OCI-LY1 (cell line): ENCODE measurements at regions not wholly inside any gene's neighbourhood (a gene's known extent, or its start where the extent isn't known, plus 50 kb on each side); places are given as distances from the start of the nearest gene placed in this dataset.

Source experiments
- H2AFZ ChIP-seq: fragments of 200-600 bp; sonication (generic), shearing (Covaris generic); 2 replicates; pipeline ENCODE4 v1.6.0; 2014; ENCODE audit warnings: antibody characterized with exemption, mild to moderate bottlenecking, low read length
- H3F3A ChIP-seq: fragments of 200-600 bp; sonication (generic), shearing (Covaris generic); 2 replicates; pipeline ENCODE4 v1.6.0; 2014; ENCODE audit warnings: mild to moderate bottlenecking, antibody characterized with exemption, low read length, moderate library complexity; ENCODE audit not compliant: insufficient read depth
- H3K27ac ChIP-seq: fragments of 200-600 bp; sonication (generic); 2 replicates; pipeline ENCODE4 v1.5.1; 2014; ENCODE audit warnings: low read length, mixed run types, mild to moderate bottlenecking, low read depth; ENCODE audit not compliant: poor library complexity, severe bottlenecking
- H3K27me3 ChIP-seq: fragments of 200-600 bp; sonication (generic); 2 replicates; pipeline ENCODE4 v1.6.0; 2014; ENCODE audit warnings: antibody characterized with exemption, mild to moderate bottlenecking, low read length, moderate library complexity; ENCODE audit not compliant: insufficient read depth
- H3K36me3 ChIP-seq: fragments of 200-600 bp; sonication (generic); 2 replicates; pipeline ENCODE4 v1.6.1; 2014; ENCODE audit warnings: mild to moderate bottlenecking, antibody characterized with exemption, low read length, moderate library complexity, mixed read lengths; ENCODE audit not compliant: insufficient read depth
- H3K4me1 ChIP-seq: fragments of 200-600 bp; sonication (generic); 2 replicates; pipeline ENCODE4 v1.5.1; 2014; ENCODE audit warnings: mild to moderate bottlenecking, low read length, moderate library complexity; ENCODE audit not compliant: insufficient read depth, severe bottlenecking
- H3K4me2 ChIP-seq: fragments of 200-600 bp; sonication (generic), shearing (Covaris generic); 2 replicates; pipeline ENCODE4 v1.6.1; 2014; ENCODE audit warnings: low read length
- H3K4me3 ChIP-seq: fragments of 200-600 bp; sonication (generic); 2 replicates; pipeline ENCODE4 v1.5.1; 2014; ENCODE audit warnings: low read length, low read depth, mild to moderate bottlenecking, mixed read lengths; ENCODE audit not compliant: poor library complexity, severe bottlenecking
- H3K79me2 ChIP-seq: fragments of 200-600 bp; shearing (Covaris generic); 2 replicates; pipeline ENCODE4 v1.6.1; 2016; ENCODE audit warnings: mixed run types, low read length, mixed read lengths; ENCODE audit not compliant: insufficient read depth
- H3K9ac ChIP-seq: fragments of 200-600 bp; sonication (generic), shearing (Covaris generic); 2 replicates; pipeline ENCODE4 v1.6.1; 2014; ENCODE audit warnings: mild to moderate bottlenecking, low read length, mixed read lengths
- H3K9me2 ChIP-seq: fragments of 200-600 bp; sonication (generic), shearing (Covaris generic); 2 replicates; pipeline ENCODE4 v1.6.1; 2014; ENCODE audit warnings: low read depth, mild to moderate bottlenecking, low read length, mixed read lengths
- H3K9me3 ChIP-seq: fragments of 200-600 bp; shearing (Covaris generic); 2 replicates; pipeline ENCODE4 v1.6.1; 2014; ENCODE audit warnings: low read length, mixed read lengths
- H4K20me1 ChIP-seq: fragments of 200-600 bp; sonication (generic), shearing (Covaris generic); 2 replicates; pipeline ENCODE4 v1.6.0; 2016; ENCODE audit warnings: mild to moderate bottlenecking, low read length; ENCODE audit not compliant: insufficient read depth
- EZH2 ChIP-seq: fragments of 200-600 bp; sonication (generic), shearing (Covaris generic); IDR thresholded peaks from 2 replicates; pipeline ENCODE4 v1.8.0; 2017; ENCODE audit warnings: borderline replicate concordance, mixed run types, mild to moderate bottlenecking, antibody characterized with exemption, low read length, moderate library complexity, mixed read lengths
- TF ChIP-seq, protein P1 (sequence below): fragments of 200-600 bp; sonication (generic), shearing (Covaris generic); IDR thresholded peaks from 2 replicates; pipeline ENCODE4 v1.5.1; 2017; ENCODE audit warnings: mild to moderate bottlenecking, antibody characterized with exemption, low read length, moderate library complexity, mixed read lengths

DNA sequence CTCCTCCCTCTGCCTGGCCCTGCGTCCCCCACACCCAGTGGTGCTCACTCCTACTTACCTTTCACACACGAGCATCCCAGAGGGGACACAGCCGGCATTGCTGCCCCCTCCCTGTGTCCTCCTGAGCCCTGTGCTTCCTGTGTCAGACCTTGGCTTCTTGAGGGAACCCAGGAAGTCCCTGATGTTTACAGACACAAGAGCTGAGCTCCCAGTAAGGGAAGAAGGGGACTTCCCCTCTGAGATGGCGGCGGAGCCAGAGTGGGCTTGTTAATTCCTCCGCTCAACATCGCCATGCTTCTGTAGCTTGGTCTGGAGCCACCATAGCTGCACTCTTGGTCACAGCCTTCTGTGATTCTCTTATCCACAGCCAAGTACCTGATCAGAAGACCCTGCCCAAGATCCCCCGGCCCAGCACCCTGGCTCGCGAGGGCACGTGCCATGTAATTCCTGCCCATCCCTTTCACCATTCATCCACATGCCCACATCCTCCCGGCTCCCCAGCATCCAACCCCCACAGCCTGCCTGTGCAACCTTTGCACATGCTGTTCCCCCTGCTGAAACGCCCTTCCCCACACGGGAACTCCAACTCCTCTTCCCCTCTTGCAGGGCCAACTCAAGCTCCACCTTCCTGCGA is 127.4 kb upstream of the FOXF1 start:
- Histone ChIP-seq H3K4me1 (no peaks in the 10 kb centered on the region), H4K20me1 (no peaks in the 10 kb centered on the region), H3K4me2 (no peak overlapping the region), H3K4me3 (no peak overlapping the region), H3K79me2 (no peaks in the 10 kb centered on the region), H3K27me3 (peaks cover 15% of the 10 kb centered on the region; the same call in 1 of the 2 replicates), H3F3A (no peaks in the 10 kb centered on the region), H2AFZ (no peak overlapping the region), H3K27ac (no peak overlapping the region), H3K9me2 (no peaks in the 10 kb centered on the region), H3K9me3 (no peaks in the 10 kb centered on the region), H3K36me3 (no peaks in the 10 kb centered on the region), H3K9ac (no peak overlapping the region)
- TF ChIP-seq EZH2, result no peak
- TF ChIP-seq, protein P1, sequence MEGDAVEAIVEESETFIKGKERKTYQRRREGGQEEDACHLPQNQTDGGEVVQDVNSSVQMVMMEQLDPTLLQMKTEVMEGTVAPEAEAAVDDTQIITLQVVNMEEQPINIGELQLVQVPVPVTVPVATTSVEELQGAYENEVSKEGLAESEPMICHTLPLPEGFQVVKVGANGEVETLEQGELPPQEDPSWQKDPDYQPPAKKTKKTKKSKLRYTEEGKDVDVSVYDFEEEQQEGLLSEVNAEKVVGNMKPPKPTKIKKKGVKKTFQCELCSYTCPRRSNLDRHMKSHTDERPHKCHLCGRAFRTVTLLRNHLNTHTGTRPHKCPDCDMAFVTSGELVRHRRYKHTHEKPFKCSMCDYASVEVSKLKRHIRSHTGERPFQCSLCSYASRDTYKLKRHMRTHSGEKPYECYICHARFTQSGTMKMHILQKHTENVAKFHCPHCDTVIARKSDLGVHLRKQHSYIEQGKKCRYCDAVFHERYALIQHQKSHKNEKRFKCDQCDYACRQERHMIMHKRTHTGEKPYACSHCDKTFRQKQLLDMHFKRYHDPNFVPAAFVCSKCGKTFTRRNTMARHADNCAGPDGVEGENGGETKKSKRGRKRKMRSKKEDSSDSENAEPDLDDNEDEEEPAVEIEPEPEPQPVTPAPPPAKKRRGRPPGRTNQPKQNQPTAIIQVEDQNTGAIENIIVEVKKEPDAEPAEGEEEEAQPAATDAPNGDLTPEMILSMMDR, result no peak

GRCh38 chr16:86383488-86384262 is 126.7 kb upstream of the FOXF1 start:
- no peaks in the 10 kb centered on the region for H3F3A ChIP-seq
- TF ChIP-seq, protein P1, result no peak
- TF ChIP-seq EZH2, result no peak
- H3K9me3 ChIP-seq, result no peaks in the 10 kb centered on the region
- peaks cover 20% of the 10 kb centered on the region; the same call in 1 of the 2 replicates for H3K27me3 ChIP-seq
- no peak overlapping the region for H3K9ac ChIP-seq
- H3K79me2 ChIP-seq, result no peaks in the 10 kb centered on the region
- no peak overlapping the region for H3K4me2 ChIP-seq
- H3K9me2 ChIP-seq, result no peaks in the 10 kb centered on the region
- H3K27ac ChIP-seq, result no peak overlapping the region
- no peaks in the 10 kb centered on the region for H3K36me3 ChIP-seq
- H2AFZ ChIP-seq, result no peak overlapping the region
- H3K4me1 ChIP-seq, result no peaks in the 10 kb centered on the region
- H3K4me3 ChIP-seq, result no peak overlapping the region
- H4K20me1 ChIP-seq, result no peaks in the 10 kb centered on the region

GRCh38 chr16:86384263-86384649 is 126.1 kb upstream of the FOXF1 start:
- Histone ChIP-seq H2AFZ (no peak overlapping the region), H3K4me1 (no peaks in the 10 kb centered on the region), H3K79me2 (no peaks in the 10 kb centered on the region), H3K4me3 (no peak overlapping the region), H3K9me3 (no peaks in the 10 kb centered on the region), H3F3A (no peaks in the 10 kb centered on the region), H3K9ac (no peak overlapping the region), H3K4me2 (no peak overlapping the region), H4K20me1 (no peaks in the 10 kb centered on the region), H3K9me2 (no peaks in the 10 kb centered on the region), H3K36me3 (no peaks in the 10 kb centered on the region), H3K27me3 (peaks cover 20% of the 10 kb centered on the region; the same call in 1 of the 2 replicates), H3K27ac (no peak overlapping the region)
- TF ChIP-seq, protein P1, result no peak
- no peak for TF ChIP-seq EZH2
